NCI-H82 (cell line): ENCODE measurements at regions not wholly inside any gene's neighbourhood (a gene's known extent, or its start where the extent isn't known, plus 50 kb on each side); places are given as distances from the start of the nearest gene placed in this dataset.
"Not testable (repeated sequence)": the region's sequence is repeated elsewhere in the genome, so short reads cannot be mapped to it uniquely, and the experiment has no call there.

Experiments used
- DNase-seq: peaks from one replicate; lab custom pipeline; 2025; lab: John Stamatoyannopoulos, UW

GRCh38 chrX:123788193-123788592 is 55.3 kb upstream of the THOC2 start:
- DNase-seq = not testable (repeated sequence)

DNA sequence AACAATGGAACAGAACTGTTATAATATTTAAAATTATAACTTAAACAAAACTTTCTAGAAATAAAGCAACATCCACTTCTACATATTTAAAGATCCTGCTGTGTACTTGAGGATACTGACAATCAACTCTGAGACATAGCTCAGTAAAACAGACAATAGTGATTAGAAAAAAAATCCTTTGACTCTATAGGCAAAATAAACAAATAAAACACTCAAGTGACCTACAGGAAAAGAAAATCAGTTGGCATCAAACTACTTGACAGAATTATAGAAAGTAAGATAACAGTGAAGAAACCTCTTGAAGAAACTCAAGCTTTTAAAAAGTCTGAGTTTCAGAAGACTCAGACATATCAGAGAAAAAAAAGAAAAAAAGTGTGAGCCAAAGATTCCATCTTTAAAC is 55.9 kb upstream of the THOC2 start:
- no peak for DNase-seq

- DNase-seq = no peak
These were observed 62.1 kb upstream of the XIAP start for GRCh38 chrX:123797543-123798447.

DNA sequence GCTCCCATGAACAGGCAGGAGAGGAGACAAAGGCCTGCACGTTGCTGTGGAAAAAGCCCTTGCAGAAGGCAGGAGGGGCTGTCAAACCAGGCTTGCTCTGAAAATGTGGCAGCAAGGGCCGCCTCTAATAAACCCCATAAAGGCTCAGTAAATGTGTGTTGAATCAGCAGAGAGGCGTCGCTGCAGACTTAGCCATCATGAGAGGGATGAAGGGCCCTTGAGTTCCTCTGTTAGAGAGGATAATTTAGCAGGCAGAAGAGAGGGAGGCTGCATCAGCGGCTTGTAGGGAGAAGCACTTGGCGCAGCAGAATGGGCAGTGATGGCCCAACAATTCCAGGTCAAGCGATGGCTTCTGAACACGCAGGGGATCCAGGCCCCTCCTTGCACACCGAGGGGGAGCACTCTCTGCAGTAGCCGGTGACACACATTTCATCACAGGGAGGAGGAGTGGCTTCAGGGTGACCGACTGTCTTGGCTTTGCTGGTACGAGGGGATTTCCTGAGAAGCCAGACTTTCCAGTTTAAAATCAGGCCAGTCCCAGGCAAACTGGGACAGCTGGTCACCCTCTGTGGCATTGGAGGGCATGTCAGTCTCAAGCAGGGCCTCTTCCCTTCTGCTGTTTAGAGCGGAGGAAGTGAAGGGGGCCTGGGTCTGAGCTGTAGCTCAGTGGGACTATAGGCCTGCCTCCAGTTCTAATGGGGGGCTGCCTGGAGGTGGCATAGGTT is 61.0 kb upstream of the XIAP start:
- DNase-seq = not testable (repeated sequence)

GRCh38 chrX:123801901-123802300 is 58.0 kb upstream of the XIAP start:
- no peak for DNase-seq

- DNase-seq = peak; percentile 74
These were observed 56.4 kb upstream of the XIAP start for GRCh38 chrX:123803331-123803983.

GRCh38 chrX:123803984-123804365 is 55.9 kb upstream of the XIAP start:
- DNase-seq = not testable (repeated sequence)

GRCh38 chrX:123807835-123808416 is 51.9 kb upstream of the XIAP start:
- no peak for DNase-seq

DNA sequence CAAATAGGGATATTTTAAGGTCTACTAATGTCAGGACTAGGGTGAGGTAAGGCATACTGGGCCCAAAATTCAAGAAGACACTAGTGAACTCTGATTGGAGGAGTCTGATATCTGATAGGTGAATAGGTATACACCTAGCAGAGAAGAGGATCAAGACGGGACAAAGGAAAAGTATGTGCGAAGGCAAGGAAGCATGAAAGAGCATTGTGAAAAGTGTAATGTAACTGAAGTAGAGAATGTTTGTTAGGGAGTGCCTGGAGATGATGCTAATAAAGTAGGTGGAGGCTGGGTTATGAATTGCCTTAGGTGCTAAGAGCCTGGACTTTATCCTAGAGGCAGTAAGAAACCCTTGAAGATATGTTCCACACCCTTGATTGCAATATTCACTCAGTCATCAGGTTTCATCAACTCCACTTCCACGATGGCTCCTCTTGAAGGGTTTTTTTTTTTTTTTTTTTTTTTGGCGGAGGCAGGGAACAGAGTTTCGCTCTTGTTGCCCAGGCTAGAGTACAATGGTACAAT is 49.9 kb upstream of the XIAP start:
- no peak for DNase-seq
